BE2C (cell line): ENCODE measurements at regions not wholly inside any gene's neighbourhood (a gene's known extent, or its start where the extent isn't known, plus 50 kb on each side); places are given as distances from the start of the nearest gene placed in this dataset.

ENCODE experiments used
- DNase-seq: peaks from one replicate; pipeline ENCODE4 v3.0.0-alpha.2; 2020
- H3K27me3 ChIP-seq: fragments of 250-450 bp; sonication (Bioruptor Pico); 2 replicates; pipeline ENCODE4 v1.5.1; 2020; ENCODE audit warnings: mild to moderate bottlenecking
- H3K36me3 ChIP-seq: fragments of 250-450 bp; sonication (Bioruptor Pico); 2 replicates; pipeline ENCODE4 v1.5.1; 2020; ENCODE audit warnings: mild to moderate bottlenecking
- H3K4me1 ChIP-seq: fragments of 250-450 bp; sonication (Bioruptor Pico); 2 replicates; pipeline ENCODE4 v1.5.1; 2020
- H3K4me3 ChIP-seq: 2 replicates; pipeline ENCODE4 v1.5.1; 2011; ENCODE audit warnings: low read depth, low read length
- H3K9me3 ChIP-seq: fragments of 250-450 bp; sonication (Bioruptor Pico); 2 replicates; pipeline ENCODE4 v1.5.1; 2020
- CTCF ChIP-seq: IDR thresholded peaks from 2 replicates; pipeline ENCODE4 v1.5.1; 2012; ENCODE audit warnings: mild to moderate bottlenecking, low read depth, low read length

- no peaks in the 10 kb centered on the region for H3K9me3 ChIP-seq
- no peaks in the 10 kb centered on the region for H3K36me3 ChIP-seq
- TF ChIP-seq CTCF = no peak
- 0 out of 2 replicates have a peak, but pooled peaks cover 3% of the 10 kb centered on the region for H3K27me3 ChIP-seq
- no peaks in the 10 kb centered on the region for H3K4me1 ChIP-seq
- DNase-seq = no peak
- H3K4me3 ChIP-seq = no peak overlapping the region
Measured at GRCh38 chr6:165716886-165717285, 53.8 kb upstream of the PDE10A start.

DNA sequence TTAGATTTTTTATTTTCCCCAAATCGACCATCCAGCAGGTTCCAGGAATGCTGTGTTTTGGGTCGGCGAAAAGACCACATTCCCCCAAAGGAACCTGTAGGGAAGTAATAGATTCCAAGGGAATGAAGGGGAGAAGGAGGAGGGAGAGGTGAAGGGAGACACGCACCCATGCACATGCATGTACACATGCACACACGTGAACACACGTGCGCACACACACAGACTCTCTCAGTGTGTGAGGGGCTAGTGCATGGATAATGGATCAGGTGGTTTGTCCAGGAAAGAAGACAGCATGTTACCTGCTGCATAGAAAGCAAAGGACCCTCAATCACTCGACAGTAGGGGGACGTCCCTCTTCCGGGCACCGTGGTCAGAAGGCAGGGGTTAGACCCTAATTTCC lies 52.4 kb upstream of the PDE10A start:
- Histone ChIP-seq H3K36me3 (no peaks in the 10 kb centered on the region), H3K4me3 (no peak overlapping the region), H3K27me3 (0 out of 2 replicates have a peak, but pooled peaks cover 3% of the 10 kb centered on the region), H3K9me3 (no peaks in the 10 kb centered on the region), H3K4me1 (no peaks in the 10 kb centered on the region)
- TF ChIP-seq CTCF = no peak
- DNase-seq = no peak

DNA sequence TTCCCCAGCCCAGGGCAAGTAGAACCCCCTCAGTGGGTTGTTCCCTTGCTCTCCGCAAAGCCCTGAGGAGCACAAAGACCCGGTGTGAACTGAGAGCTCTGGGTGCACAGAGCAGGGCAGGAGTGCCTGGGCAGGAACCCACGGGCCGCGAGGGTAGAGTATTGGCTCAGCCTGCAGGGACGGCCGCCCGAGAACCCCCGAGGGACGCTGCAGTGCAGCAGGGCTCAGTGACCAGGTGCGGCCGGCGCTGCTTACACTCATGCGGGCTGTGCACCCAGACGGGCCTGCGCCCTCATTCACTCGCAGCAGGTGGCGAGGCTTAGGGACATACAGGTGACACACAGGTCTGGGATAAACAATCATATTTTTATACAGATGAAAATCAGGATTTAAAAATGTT lies 51.9 kb upstream of the PDE10A start:
- H3K4me3 ChIP-seq = no peak overlapping the region
- no peaks in the 10 kb centered on the region for H3K9me3 ChIP-seq
- DNase-seq = no peak
- no peaks in the 10 kb centered on the region for H3K36me3 ChIP-seq
- no peak for TF ChIP-seq CTCF
- 0 out of 2 replicates have a peak, but pooled peaks cover 3% of the 10 kb centered on the region for H3K27me3 ChIP-seq
- no peaks in the 10 kb centered on the region for H3K4me1 ChIP-seq

DNA sequence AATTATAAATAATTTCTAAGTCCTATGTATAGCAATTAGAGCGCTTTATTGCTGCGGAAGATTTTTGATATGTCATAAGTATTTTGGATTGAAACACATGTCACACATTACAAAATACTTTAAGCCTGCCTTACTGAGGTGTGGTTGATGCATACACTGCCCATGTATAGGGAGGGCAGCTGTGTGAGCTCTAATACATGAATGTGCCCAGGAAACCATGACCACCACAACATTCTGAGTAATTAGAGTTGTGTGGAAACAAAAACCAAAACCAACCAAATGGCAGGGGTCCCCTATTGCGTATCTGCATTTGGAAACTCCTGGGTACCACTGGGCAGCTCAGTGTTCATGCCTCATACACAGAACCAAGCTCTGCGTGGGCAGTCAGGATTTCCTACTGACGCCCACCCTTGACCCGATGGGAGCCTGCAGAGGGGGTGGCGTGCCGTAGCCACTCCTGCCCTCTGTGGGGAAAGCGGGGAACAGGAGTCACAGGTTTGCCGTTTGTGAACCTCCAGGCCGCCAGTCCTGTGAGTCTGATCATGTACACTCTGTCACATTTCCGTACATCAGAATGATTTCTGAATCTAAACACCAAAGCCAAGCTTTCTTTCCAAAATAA lies 50.9 kb upstream of the PDE10A start:
- TF ChIP-seq CTCF = no peak
- H3K27me3 ChIP-seq = no peaks in the 10 kb centered on the region
- H3K9me3 ChIP-seq = no peaks in the 10 kb centered on the region

More for the DNA sequence above, 50.9 kb upstream of the PDE10A start:
- no peak for DNase-seq
- Histone ChIP-seq H3K36me3 (no peaks in the 10 kb centered on the region), H3K4me1 (no peaks in the 10 kb centered on the region), H3K4me3 (no peak overlapping the region)
